ENCODE measurements at regions not wholly inside any gene's neighbourhood (a gene's known extent, or its start where the extent isn't known, plus 50 kb on each side); places are given as distances from the start of the nearest gene placed in this dataset.

- Histone ChIP-seq H3K27ac (no peak overlapping the region), H3K4me1 (no peaks in the 10 kb centered on the region), H3K36me3 (no peaks in the 10 kb centered on the region), H3K4me3 (no peak overlapping the region), H3K9me3 (no peaks in the 10 kb centered on the region), H3K27me3 (no peaks in the 10 kb centered on the region)
- no peak for TF ChIP-seq POLR2A (IDR thresholded peaks at IDR 0.05)
- TF ChIP-seq EP300 (IDR thresholded peaks at IDR 0.05) = no peak
- TF ChIP-seq, protein P1, sequence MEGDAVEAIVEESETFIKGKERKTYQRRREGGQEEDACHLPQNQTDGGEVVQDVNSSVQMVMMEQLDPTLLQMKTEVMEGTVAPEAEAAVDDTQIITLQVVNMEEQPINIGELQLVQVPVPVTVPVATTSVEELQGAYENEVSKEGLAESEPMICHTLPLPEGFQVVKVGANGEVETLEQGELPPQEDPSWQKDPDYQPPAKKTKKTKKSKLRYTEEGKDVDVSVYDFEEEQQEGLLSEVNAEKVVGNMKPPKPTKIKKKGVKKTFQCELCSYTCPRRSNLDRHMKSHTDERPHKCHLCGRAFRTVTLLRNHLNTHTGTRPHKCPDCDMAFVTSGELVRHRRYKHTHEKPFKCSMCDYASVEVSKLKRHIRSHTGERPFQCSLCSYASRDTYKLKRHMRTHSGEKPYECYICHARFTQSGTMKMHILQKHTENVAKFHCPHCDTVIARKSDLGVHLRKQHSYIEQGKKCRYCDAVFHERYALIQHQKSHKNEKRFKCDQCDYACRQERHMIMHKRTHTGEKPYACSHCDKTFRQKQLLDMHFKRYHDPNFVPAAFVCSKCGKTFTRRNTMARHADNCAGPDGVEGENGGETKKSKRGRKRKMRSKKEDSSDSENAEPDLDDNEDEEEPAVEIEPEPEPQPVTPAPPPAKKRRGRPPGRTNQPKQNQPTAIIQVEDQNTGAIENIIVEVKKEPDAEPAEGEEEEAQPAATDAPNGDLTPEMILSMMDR (IDR thresholded peaks at IDR 0.05) = no peak
- no peak for DNase-seq (ENCODE audit: low spot score in 2 of 2)
- WGBS, 2 donors = 71 to 78% methylated on average over 3 of the region's 3 CpGs
Measured at GRCh38 chr4:122050841-122051240, 99.0 kb upstream of the TRPC3 start.

DNA sequence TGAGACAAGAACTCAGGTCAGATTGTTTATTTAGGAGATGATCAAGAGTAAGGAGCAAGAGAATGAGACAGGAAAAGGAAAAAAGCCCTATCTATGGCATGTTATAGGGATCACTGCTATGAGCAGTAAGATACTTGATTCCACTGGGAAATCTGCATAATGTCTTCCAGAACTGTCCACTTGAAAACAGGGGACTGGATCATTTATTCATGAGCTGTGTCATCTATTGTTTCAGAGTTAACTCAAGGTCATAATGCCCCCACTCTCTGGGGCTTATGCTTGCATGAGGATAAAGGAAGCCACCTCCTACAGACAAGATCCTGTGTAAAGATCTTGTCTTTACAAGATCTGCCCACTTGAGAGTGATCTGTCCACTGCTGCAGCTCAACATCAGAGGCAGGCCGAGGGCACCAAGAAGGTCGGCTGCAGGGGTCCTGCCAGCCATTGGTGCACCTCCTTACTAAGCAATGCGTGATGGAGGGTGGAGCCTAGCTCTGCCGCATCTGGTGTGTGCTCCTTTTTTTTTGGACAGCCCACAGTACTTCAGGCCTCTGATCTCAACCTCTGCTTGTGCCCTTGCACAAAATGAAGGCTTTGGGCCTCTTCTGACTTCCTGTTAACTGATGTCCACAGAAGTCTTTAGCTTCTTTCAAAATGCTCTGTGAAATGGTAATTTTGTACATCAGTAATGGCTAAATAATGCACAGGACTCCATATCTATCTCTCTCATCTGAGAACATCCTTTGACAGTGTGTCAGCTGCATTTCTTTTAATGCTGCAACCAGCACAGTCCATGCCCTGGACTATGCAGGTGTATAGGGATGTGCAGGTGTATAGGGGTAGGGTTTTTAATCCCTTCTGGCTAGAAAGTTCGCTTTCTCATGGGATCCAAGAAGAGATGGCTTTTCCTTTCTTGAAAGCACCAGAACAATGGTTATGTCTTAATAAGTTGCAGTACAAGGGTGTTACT lies 95.9 kb upstream of the TRPC3 start:
- no peak overlapping the region for H3K27ac ChIP-seq
- no peaks in the 10 kb centered on the region for H3K27me3 ChIP-seq
- H3K4me1 ChIP-seq = no peaks in the 10 kb centered on the region
- no peaks in the 10 kb centered on the region for H3K36me3 ChIP-seq
- peaks cover 0 to 4% (median 0%) of the 10 kb centered on the region in 4 donors for H3K9me3 ChIP-seq
- TF ChIP-seq EP300 (IDR thresholded peaks at IDR 0.05) (no peak), POLR2A (IDR thresholded peaks at IDR 0.05) (no peak)
- TF ChIP-seq, protein P1 (IDR thresholded peaks at IDR 0.05) = no peak
- DNase-seq (ENCODE audit: low spot score in 2 of 2) = no peak
- 86 to 87% methylated on average over 5 of the region's 5 CpGs for WGBS, 2 donors
- H3K4me3 ChIP-seq = no peak overlapping the region

- Histone ChIP-seq H3K9me3 (peaks cover 0 to 4% (median 0%) of the 10 kb centered on the region in 4 donors), H3K4me1 (no peaks in the 10 kb centered on the region), H3K27me3 (no peaks in the 10 kb centered on the region), H3K36me3 (no peaks in the 10 kb centered on the region), H3K4me3 (no peak overlapping the region), H3K27ac (no peak overlapping the region)
- 88 to 93% methylated on average over 2 of the region's 2 CpGs for WGBS, 2 donors
- no peak for DNase-seq (ENCODE audit: low spot score in 2 of 2)
- TF ChIP-seq, protein P1 (IDR thresholded peaks at IDR 0.05) = no peak
- TF ChIP-seq EP300 (IDR thresholded peaks at IDR 0.05) (no peak), POLR2A (IDR thresholded peaks at IDR 0.05) (no peak)
Measured at GRCh38 chr4:122046255-122046654, 94.4 kb upstream of the TRPC3 start.

DNA sequence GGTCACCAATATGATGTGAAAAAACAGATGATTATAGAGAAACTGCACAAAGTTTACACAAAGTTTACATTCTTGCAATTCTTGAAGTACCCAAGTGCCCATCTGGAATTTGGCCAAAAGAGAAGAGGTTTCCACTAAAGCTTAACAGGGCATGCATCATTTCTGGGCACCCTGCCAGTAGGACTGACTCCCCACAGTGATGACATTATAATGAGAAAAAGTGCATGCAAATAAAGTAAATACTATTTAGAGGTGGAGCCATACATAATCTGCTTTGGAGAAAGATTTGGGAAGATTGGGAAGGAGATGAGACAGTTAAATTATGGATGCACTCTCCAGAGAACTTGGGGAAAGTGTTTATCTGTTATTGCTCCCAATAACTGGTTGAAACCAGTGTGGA lies 93.7 kb upstream of the TRPC3 start:
- DNase-seq (ENCODE audit: low spot score in 2 of 2) = no peak
- Histone ChIP-seq H3K4me3 (no peak overlapping the region), H3K27me3 (no peaks in the 10 kb centered on the region), H3K9me3 (peaks cover 0 to 4% (median 0%) of the 10 kb centered on the region in 4 donors), H3K27ac (no peak overlapping the region), H3K4me1 (no peaks in the 10 kb centered on the region), H3K36me3 (no peaks in the 10 kb centered on the region)
- TF ChIP-seq, protein P1 (IDR thresholded peaks at IDR 0.05) = no peak
- no peak for TF ChIP-seq EP300 (IDR thresholded peaks at IDR 0.05)
- TF ChIP-seq POLR2A (IDR thresholded peaks at IDR 0.05) = no peak

GRCh38 chr4:122044501-122044900 lies 92.6 kb upstream of the TRPC3 start:
- TF ChIP-seq, protein P1 (IDR thresholded peaks at IDR 0.05) = no peak
- TF ChIP-seq POLR2A (IDR thresholded peaks at IDR 0.05) = no peak
- no peak for TF ChIP-seq EP300 (IDR thresholded peaks at IDR 0.05)

More at GRCh38 chr4:122044501-122044900, 92.6 kb upstream of the TRPC3 start:
- Histone ChIP-seq H3K27me3 (no peaks in the 10 kb centered on the region), H3K9me3 (peaks cover 0 to 4% (median 0%) of the 10 kb centered on the region in 4 donors), H3K4me3 (no peak overlapping the region), H3K27ac (no peak overlapping the region), H3K4me1 (no peaks in the 10 kb centered on the region), H3K36me3 (no peaks in the 10 kb centered on the region)
- no peak for DNase-seq (ENCODE audit: low spot score in 2 of 2)
- WGBS, 2 donors = 77 to 86% methylated on average over 1 of the region's 1 CpG
